Activated CD8-positive, alpha-beta memory T cell treated with anti-CD3 and anti-CD28 coated beads, Interleukin-2, amount 10 ng/mL, durations not matched to agents 7 days and 5 days (primary cell): ENCODE measurements at regions not wholly inside any gene's neighbourhood (a gene's known extent, or its start where the extent isn't known, plus 50 kb on each side); places are given as distances from the start of the nearest gene placed in this dataset.
"Not testable (repeated sequence)": the region's sequence is repeated elsewhere in the genome, so short reads cannot be mapped to it uniquely, and the experiment has no call there.

Experiments
- ATAC-seq: fragments of 150-1000 bp; cut with Tn5 transposase; one replicate; pipeline ENCODE4 v1.10.0; 2021; ENCODE audit warnings: moderate library complexity
- CTCF ChIA-PET: fragments of 350-600 bp; sonication (Branson Sonifier 250); formaldehyde crosslinking; loops from one replicate; lab custom pipeline; 2021; ENCODE audit warnings: antibody characterized with exemption; lab: Charles Lee
- DNase-seq: peaks from one replicate; pipeline ENCODE4 v3.0.0-alpha.2; 2020
- H3K27ac Mint-ChIP-seq: one replicate; pipeline ENCODE4 v1.8.0; 2021; ENCODE audit warnings: mild to moderate bottlenecking, mixed read lengths
- H3K27me3 Mint-ChIP-seq: one replicate; pipeline ENCODE4 v1.8.0; 2021; ENCODE audit warnings: mixed read lengths
- H3K36me3 Mint-ChIP-seq: one replicate; pipeline ENCODE4 v1.8.0; 2021; ENCODE audit warnings: mild to moderate bottlenecking, mixed read lengths
- H3K4me1 Mint-ChIP-seq: one replicate; pipeline ENCODE4 v1.8.0; 2021; ENCODE audit warnings: mixed read lengths
- H3K4me3 Mint-ChIP-seq: one replicate; pipeline ENCODE4 v1.8.0; 2021; ENCODE audit warnings: mild to moderate bottlenecking, moderate library complexity, mixed read lengths
- H3K9me3 Mint-ChIP-seq: one replicate; pipeline ENCODE4 v1.8.0; 2022; ENCODE audit warnings: low read depth, mixed read lengths

DNA sequence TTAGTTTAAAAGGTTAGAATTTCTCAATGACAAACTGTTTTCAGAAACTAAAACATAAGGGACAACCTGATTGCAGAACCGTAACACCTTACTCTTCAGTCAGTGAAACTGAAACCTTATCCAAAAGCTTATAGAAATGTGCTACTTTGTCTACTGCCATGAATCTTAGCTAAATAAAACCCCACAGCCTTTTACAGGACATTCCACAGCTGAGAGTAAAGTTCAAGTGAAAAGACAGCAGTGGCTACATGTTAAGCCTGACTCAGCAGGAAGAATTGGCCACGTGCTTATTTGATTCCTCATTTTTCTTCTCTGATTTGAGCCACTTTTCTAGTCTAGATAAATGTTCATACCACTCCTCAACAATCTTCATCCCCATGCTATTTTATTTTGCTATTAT is 278.7 kb upstream of the ISL1 start:
- no peak for ATAC-seq
- no peak overlapping the region for H3K4me3 Mint-ChIP-seq
- CTCF ChIA-PET = no interaction called here

DNA sequence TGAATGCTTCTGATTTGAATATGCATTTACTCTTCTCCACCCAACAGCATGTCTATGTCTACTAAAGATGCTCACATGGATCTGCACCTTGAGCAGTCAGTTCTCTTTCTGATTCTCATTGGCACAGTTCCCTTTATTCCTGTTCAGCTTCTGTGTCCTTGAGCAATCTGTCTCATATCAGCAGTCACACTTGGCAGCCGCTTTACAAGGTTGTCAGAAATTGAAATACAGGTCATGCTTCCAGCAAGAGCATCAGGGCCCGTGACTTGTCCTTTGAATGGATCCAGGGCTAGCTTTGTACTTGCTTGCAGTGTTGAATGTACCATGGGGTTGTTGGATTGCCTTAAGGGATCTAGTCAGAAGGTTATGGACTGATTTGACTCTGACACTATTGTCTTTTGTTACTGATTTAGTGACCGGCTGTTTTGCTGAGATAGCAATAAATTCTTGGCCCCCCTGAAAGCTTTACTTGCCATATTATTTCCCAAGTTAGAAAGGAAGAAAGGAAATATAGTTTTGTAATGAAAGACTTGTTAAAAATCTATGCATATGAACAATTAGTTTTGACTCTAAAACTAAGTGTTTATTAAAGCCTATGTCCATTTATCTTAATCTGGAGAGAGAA is 273.4 kb upstream of the ISL1 start:
- ATAC-seq = no peak
- H3K9me3 Mint-ChIP-seq = no peaks in the 10 kb centered on the region
- no peak for DNase-seq
- no peak overlapping the region for H3K4me3 Mint-ChIP-seq
- no peaks in the 10 kb centered on the region for H3K27me3 Mint-ChIP-seq
- H3K4me1 Mint-ChIP-seq = no peaks in the 10 kb centered on the region
- H3K36me3 Mint-ChIP-seq = no peaks in the 10 kb centered on the region
- H3K27ac Mint-ChIP-seq = no peak overlapping the region
- CTCF ChIA-PET = no interaction called here

More for the DNA sequence above, 278.7 kb upstream of the ISL1 start:
- H3K4me1 Mint-ChIP-seq = no peaks in the 10 kb centered on the region
- no peak overlapping the region for H3K27ac Mint-ChIP-seq
- DNase-seq = no peak
- no peaks in the 10 kb centered on the region for H3K36me3 Mint-ChIP-seq
- no peaks in the 10 kb centered on the region for H3K27me3 Mint-ChIP-seq
- H3K9me3 Mint-ChIP-seq = no peaks in the 10 kb centered on the region

DNA sequence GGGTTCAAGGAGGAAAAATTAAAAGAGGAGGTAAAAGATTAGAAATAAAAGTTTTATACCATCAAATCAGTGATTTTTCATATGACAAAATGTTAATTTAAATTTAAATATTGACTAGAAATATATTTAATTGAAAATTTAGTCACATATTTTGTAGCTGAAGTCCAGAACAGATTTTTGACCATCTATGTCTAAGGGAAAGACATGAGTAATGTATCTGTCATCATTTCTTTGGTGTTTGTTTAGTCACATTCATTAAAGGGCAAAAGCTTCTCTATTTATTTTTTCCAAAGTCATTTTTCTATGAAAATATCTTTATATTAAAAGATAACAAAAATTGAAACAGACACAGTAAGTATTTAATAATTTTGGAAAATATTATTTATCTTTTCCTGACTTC is 252.0 kb upstream of the ISL1 start:
- H3K27me3 Mint-ChIP-seq = no peaks in the 10 kb centered on the region

DNA sequence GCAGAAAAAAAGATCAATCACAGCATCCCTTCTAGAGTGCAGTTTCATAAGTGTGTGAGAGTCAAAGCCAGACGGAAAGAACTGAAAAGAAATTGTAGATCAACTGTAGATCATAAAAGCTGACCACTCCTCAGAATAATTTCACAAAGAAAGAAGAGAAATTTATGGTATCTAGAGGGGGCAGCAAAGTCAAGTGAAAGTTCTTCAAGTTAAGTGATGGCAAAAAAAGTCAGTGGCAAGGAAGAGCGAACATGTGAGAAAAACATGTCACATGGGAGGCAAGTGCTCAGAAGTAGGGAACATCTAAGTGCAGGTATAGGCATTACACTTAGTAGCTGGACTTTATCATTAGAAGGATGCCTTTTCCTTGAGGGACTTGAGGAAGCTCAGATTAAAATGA is 245.1 kb upstream of the ISL1 start:
- no peaks in the 10 kb centered on the region for H3K4me1 Mint-ChIP-seq
- no peaks in the 10 kb centered on the region for H3K27me3 Mint-ChIP-seq
- no peak for DNase-seq
- no peak for ATAC-seq
- H3K27ac Mint-ChIP-seq = no peak overlapping the region
- H3K9me3 Mint-ChIP-seq = peaks cover 7% of the 10 kb centered on the region
- no peak overlapping the region for H3K4me3 Mint-ChIP-seq
- H3K36me3 Mint-ChIP-seq = no peaks in the 10 kb centered on the region
- CTCF ChIA-PET = no interaction called here

More for the DNA sequence above, 252.0 kb upstream of the ISL1 start:
- DNase-seq = no peak
- Mint-ChIP-seq H3K27ac (no peak overlapping the region), H3K9me3 (peaks cover 2% of the 10 kb centered on the region), H3K4me3 (no peak overlapping the region), H3K4me1 (no peaks in the 10 kb centered on the region), H3K36me3 (no peaks in the 10 kb centered on the region)
- no peak for ATAC-seq
- CTCF ChIA-PET = no interaction called here

DNA sequence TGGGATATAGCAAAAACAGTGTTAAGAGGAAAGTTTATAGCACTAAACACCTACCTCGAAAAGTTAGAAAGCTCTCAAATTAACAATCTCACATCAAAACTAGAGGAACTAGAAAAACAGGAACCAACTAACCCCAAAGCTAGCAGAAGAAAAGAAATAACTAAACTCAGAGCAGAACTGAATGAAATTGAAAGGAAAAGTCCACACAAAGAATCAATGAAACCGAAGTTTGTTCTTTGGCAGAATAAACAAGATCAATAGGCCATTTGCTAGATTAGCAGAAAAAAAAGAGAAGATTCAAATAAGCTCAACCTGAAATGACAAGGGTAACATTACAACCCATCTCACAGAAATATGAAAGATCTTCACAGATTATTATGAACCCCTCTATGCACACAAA is 234.8 kb upstream of the ISL1 start:
- no peaks in the 10 kb centered on the region for H3K36me3 Mint-ChIP-seq
- no peaks in the 10 kb centered on the region for H3K9me3 Mint-ChIP-seq
- DNase-seq (no peak), ATAC-seq (no peak)
- H3K27me3 Mint-ChIP-seq = no peaks in the 10 kb centered on the region
- no peak overlapping the region for H3K27ac Mint-ChIP-seq
- H3K4me1 Mint-ChIP-seq = no peaks in the 10 kb centered on the region
- CTCF ChIA-PET = no interaction called here
- H3K4me3 Mint-ChIP-seq = no peak overlapping the region

DNA sequence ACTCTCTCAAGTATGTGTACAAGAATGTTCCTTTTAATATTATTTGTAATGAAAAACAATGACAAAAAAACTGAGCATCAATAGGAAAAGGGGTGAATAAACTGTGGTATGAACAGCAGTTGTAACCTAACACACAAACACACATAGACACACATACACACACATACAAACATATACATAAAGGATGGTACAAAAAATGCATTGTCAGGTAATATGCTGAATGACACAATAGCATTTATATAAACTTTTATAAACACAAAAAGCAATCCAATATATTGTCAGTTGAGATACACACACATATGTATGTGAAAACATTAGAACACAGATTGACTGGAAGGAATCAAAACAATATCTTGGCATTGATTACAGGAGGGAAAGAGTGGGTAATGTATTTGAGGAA is 227.0 kb upstream of the ISL1 start:
- H3K27ac Mint-ChIP-seq = no peak overlapping the region
- H3K4me1 Mint-ChIP-seq = no peaks in the 10 kb centered on the region
- no peak overlapping the region for H3K4me3 Mint-ChIP-seq
- H3K27me3 Mint-ChIP-seq = no peaks in the 10 kb centered on the region
- ATAC-seq (no peak), DNase-seq (no peak)
- peaks cover 8% of the 10 kb centered on the region for H3K9me3 Mint-ChIP-seq
- CTCF ChIA-PET = no interaction called here
- H3K36me3 Mint-ChIP-seq = no peaks in the 10 kb centered on the region

DNA sequence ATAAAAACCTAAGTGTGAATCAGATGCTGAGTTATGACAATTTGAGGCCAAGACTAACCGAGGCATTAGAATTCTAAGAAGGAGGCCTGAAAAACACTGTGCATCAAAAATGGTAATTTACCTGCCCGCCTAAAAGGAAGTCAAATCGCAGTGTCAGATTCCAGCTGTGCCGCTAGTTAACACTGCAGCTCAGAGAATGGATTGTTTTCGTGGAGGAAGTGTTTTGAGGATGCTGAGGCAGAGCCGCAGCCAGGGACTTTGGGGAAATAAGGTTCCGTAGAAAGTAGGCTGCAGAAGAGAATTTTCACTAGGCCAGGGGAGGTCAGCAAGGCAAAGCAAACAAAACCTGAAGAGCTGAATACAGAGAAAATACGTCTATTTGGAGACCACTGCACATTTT is 226.4 kb upstream of the ISL1 start:
- ATAC-seq = no peak
- H3K4me1 Mint-ChIP-seq = no peaks in the 10 kb centered on the region
- no peak overlapping the region for H3K27ac Mint-ChIP-seq
- H3K4me3 Mint-ChIP-seq = no peak overlapping the region
- CTCF ChIA-PET = no interaction called here
- H3K9me3 Mint-ChIP-seq = peaks cover 12% of the 10 kb centered on the region
- H3K36me3 Mint-ChIP-seq = no peaks in the 10 kb centered on the region
- H3K27me3 Mint-ChIP-seq = no peaks in the 10 kb centered on the region
- no peak for DNase-seq

DNA sequence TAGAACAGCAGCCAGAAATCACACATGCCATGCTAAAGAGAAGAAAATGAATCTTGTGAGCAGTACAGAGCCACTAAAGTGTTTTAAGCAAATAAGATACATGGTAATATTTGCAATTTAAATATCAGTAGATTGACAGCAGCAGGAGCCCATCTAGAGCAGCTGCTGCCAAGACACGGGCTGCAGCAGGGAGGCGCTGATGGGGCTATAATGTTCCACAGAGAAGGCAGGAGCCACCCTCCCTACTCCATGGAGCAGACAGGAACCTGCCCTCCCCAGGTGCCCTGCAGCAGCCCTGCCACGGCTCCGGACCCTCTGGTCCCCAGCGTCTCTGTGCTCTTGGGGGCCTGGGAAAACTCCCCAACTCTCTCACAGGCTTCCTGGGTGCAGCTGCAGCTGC is 224.1 kb upstream of the ISL1 start:
- no peak for DNase-seq
- ATAC-seq = no peak
- Mint-ChIP-seq H3K9me3 (peaks cover 22% of the 10 kb centered on the region), H3K27me3 (no peaks in the 10 kb centered on the region), H3K4me3 (no peak overlapping the region), H3K36me3 (no peaks in the 10 kb centered on the region), H3K4me1 (no peaks in the 10 kb centered on the region), H3K27ac (no peak overlapping the region)
- CTCF ChIA-PET = no interaction called here

DNA sequence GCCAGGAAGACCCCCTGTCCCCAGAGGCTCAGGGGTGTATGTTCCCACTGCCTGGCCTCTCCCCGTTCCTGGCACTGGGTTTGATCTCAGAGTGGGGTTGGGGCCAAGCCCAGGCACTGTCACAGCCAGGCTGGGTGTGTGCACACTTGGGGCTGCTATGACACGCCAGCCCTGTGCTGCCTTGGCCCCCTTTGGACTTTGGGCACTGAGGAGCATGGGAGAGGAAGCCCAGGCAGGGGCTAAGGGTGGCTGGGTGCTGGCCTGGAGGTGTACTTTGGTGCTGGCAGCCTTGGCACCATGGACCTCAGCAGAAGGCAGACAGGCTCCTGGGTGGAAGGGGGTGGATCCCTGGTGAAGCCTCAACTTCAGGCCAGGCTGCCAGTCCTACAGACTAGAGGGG is 223.6 kb upstream of the ISL1 start:
- CTCF ChIA-PET = no interaction called here
- ATAC-seq = no peak
- Mint-ChIP-seq H3K27me3 (no peaks in the 10 kb centered on the region), H3K9me3 (peaks cover 24% of the 10 kb centered on the region), H3K27ac (no peak overlapping the region), H3K4me3 (no peak overlapping the region), H3K4me1 (no peaks in the 10 kb centered on the region), H3K36me3 (no peaks in the 10 kb centered on the region)
- no peak for DNase-seq

DNA sequence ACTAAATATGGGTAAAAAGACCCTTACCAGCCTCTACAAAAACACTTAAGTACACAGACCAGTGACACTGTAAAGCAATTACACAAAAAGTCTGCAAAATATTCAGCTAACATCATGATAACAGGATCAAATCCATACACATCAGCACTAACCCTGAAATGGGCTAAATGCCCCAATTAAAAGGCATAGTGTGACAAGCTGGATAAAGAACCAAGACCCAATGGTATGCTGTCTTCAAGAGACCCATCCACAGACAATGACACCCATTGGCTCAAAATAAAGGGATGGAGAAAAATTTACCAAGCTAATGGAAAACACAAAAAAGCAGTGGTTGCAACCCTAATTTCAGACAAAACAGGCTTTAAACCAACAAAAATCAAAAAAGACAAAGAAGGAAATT is 221.0 kb upstream of the ISL1 start:
- ATAC-seq = no peak

DNA sequence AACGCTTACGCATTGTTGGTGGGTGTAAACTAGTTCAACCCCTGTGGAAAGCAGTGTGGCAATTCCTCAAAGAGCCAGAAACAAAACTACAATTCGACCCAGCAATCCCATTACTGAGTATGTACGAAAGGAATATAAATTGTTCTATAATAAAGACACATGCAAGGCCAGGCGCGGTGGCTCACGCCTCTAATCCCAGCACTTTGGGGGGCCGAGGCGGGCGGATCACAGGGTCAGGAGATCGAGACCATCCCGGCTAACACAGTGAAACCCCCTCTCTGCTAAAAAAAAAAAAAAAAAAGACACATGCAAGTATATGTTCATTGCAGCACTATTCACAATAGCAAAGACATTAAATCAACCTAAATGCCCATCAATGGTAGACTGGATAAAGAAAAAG is 217.6 kb upstream of the ISL1 start:
- H3K4me1 Mint-ChIP-seq, CTCF ChIA-PET, H3K27me3 Mint-ChIP-seq, H3K4me3 Mint-ChIP-seq, H3K27ac Mint-ChIP-seq, DNase-seq, H3K36me3 Mint-ChIP-seq, ATAC-seq: not testable (repeated sequence)
- H3K9me3 Mint-ChIP-seq = peaks cover 18% of the 10 kb centered on the region

More for the DNA sequence above, 221.0 kb upstream of the ISL1 start:
- DNase-seq = no peak
- H3K4me3 Mint-ChIP-seq = no peak overlapping the region
- no peaks in the 10 kb centered on the region for H3K36me3 Mint-ChIP-seq
- peaks cover 22% of the 10 kb centered on the region for H3K9me3 Mint-ChIP-seq
- no peak overlapping the region for H3K27ac Mint-ChIP-seq
- no peaks in the 10 kb centered on the region for H3K27me3 Mint-ChIP-seq
- CTCF ChIA-PET = no interaction called here
- no peaks in the 10 kb centered on the region for H3K4me1 Mint-ChIP-seq

DNA sequence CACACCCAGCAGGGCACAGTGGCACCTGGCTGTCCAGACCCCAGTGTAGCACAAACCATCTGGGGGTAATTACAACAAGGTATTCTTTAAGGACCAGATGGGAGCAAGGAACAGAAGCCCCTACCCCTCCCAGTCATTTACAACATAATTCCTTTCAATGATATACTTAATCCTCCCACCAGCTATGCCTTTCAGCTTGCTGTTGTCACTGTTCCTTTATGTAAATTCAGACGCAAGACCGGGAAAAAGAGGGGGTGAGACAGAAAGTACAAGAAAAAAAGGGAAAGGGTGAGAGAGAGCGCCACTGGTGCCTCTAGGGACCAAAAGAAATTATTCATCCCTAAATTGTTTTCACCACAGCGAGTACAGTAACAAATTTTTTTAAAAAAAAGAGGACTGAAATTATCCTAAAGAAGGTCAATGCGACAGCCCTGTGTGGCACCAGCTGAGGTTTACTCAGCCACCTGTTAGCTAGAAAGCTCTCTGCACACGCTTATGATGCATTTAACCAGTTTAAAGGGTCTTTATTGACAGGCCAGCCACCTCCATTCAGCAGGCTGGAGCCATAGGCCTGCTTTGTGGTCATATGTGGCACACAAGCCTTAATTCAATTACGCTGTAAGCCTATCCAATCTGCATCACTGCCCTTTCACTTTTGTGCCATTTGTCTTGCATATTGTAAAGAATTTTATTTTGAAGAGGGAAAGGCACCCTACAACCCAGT is 210.2 kb upstream of the ISL1 start:
- Mint-ChIP-seq H3K36me3 (no peaks in the 10 kb centered on the region), H3K4me1 (no peaks in the 10 kb centered on the region), H3K4me3 (no peak overlapping the region), H3K27ac (no peak overlapping the region), H3K9me3 (peaks cover 3% of the 10 kb centered on the region), H3K27me3 (no peaks in the 10 kb centered on the region)
- CTCF ChIA-PET = no interaction called here
- ATAC-seq = no peak
- no peak for DNase-seq

DNA sequence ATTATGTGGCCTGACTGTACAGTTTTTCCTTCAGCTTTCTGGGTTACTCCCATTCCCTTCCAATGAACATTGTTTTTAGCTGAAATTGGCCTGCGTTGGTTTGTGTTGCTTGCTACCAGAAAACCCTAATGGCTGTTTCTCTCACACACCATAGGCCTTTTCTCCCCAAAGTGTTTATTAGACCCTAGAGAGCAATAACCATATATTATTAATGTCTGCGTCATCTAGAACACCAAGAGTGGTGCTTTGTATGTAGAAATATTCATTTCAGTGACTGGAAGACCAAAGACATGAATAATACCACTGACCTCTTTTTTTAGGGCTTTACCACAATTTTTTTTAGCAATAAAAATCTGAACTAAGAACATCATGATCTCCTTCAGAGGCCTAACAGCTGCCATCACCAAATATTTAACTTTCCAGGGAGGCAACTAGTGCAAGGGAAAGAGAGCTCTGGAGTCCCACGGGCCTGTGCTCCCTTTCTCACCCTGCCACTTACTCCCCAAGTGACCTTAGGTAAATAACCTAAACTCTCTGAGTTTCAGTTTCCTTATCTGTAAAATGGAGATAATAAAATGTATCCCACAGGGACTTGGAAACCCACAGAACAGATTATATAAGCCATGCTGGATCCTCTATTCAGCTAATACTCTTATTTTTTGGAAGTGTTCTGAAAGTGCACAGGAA is 201.9 kb upstream of the ISL1 start:
- Mint-ChIP-seq H3K9me3 (peaks cover 3% of the 10 kb centered on the region), H3K27ac (no peak overlapping the region), H3K4me1 (no peaks in the 10 kb centered on the region), H3K4me3 (no peak overlapping the region), H3K36me3 (no peaks in the 10 kb centered on the region), H3K27me3 (no peaks in the 10 kb centered on the region)
- CTCF ChIA-PET = no interaction called here
- ATAC-seq (no peak), DNase-seq (no peak)

DNA sequence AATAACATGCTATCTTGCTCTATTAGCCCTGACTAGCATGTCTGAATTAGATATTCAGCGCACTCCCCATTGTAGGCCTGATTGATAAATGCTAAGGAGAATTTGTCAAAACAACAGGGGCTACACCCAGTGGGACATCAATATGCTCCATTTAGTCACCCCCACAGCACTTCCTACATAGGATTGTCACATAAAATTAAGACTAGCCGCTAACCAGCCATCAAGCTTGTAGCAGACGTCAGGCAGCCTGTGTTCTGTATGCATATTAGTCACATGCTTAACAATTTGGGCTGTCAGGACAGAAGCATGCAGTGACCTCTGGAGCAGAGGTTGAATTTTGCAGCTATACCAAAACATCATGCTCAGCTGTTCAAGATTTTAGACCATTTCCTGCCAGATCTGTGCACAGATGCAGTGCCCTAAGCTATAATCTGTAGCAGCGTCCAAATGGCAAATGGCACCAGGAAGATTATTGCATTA is 197.4 kb upstream of the ISL1 start:
- no peak for DNase-seq
- Mint-ChIP-seq H3K27ac (no peak overlapping the region), H3K9me3 (no peaks in the 10 kb centered on the region), H3K27me3 (no peaks in the 10 kb centered on the region), H3K4me1 (no peaks in the 10 kb centered on the region), H3K36me3 (no peaks in the 10 kb centered on the region), H3K4me3 (no peak overlapping the region)
- no peak for ATAC-seq
- CTCF ChIA-PET = no interaction called here
